Activated naive CD4-positive, alpha-beta T cell treated with Interleukin-2 at 50 U/mL for 16 hours (primary cell): ENCODE measurements at regions not wholly inside any gene's neighbourhood (a gene's known extent, or its start where the extent isn't known, plus 50 kb on each side); places are given as distances from the start of the nearest gene placed in this dataset.
"Not testable (repeated sequence)": the region's sequence is repeated elsewhere in the genome, so short reads cannot be mapped to it uniquely, and the experiment has no call there.

Experiments
- DNase-seq: peaks from one replicate; pipeline ENCODE4 v3.0.0-alpha.2; 2020

GRCh38 chr11:112518371-112518770 lies 257.7 kb upstream of the PLET1 start:
- DNase-seq = no peak

- DNase-seq = no peak
These were observed 259.1 kb upstream of the PLET1 start for GRCh38 chr11:112519751-112520150.

- no peak for DNase-seq
These were observed 259.7 kb upstream of the PLET1 start for GRCh38 chr11:112520354-112520753.

- DNase-seq = no peak
These were observed 261.9 kb upstream of the PLET1 start for GRCh38 chr11:112522536-112522935.

- DNase-seq = no peak
These were observed 262.4 kb upstream of the PLET1 start for GRCh38 chr11:112523031-112523430.

- DNase-seq = no peak
These were observed 262.8 kb upstream of the PLET1 start for GRCh38 chr11:112523477-112523876.

- no peak for DNase-seq
These were observed 263.3 kb upstream of the PLET1 start for GRCh38 chr11:112523951-112524350.

GRCh38 chr11:112524798-112525197 lies 264.1 kb upstream of the PLET1 start:
- DNase-seq = no peak

GRCh38 chr11:112525270-112525669 lies 264.6 kb upstream of the PLET1 start:
- DNase-seq = no peak

GRCh38 chr11:112525844-112526590 lies 265.4 kb upstream of the PLET1 start:
- no peak for DNase-seq

- peak; percentile 7 for DNase-seq
These were observed 266.2 kb upstream of the PLET1 start for GRCh38 chr11:112526699-112527416.

GRCh38 chr11:112529071-112529470 lies 268.4 kb upstream of the PLET1 start:
- no peak for DNase-seq

- DNase-seq = no peak
These were observed 271.8 kb upstream of the PLET1 start for GRCh38 chr11:112532506-112532905.

- DNase-seq = no peak
These were observed 273.0 kb upstream of the PLET1 start for GRCh38 chr11:112533682-112534081.

- DNase-seq = no peak
These were observed 273.5 kb upstream of the PLET1 start for GRCh38 chr11:112534208-112534607.

- no peak for DNase-seq
These were observed 276.4 kb upstream of the PLET1 start for GRCh38 chr11:112537026-112537425.

- no peak for DNase-seq
These were observed 277.2 kb upstream of the PLET1 start for GRCh38 chr11:112537846-112538330.

GRCh38 chr11:112538534-112539280 lies 278.0 kb upstream of the PLET1 start:
- DNase-seq = no peak

- not testable (repeated sequence) for DNase-seq
These were observed 278.6 kb upstream of the PLET1 start for GRCh38 chr11:112539281-112539555.

- DNase-seq = no peak
These were observed 279.1 kb upstream of the PLET1 start for GRCh38 chr11:112539741-112540140.

GRCh38 chr11:112540261-112540660 lies 279.6 kb upstream of the PLET1 start:
- no peak for DNase-seq

- DNase-seq = no peak
These were observed 280.7 kb upstream of the PLET1 start for GRCh38 chr11:112541140-112542046.

- no peak for DNase-seq
These were observed 281.8 kb upstream of the PLET1 start for GRCh38 chr11:112542479-112542878.
